A673 (cell line): ENCODE measurements at regions not wholly inside any gene's neighbourhood (a gene's known extent, or its start where the extent isn't known, plus 50 kb on each side); places are given as distances from the start of the nearest gene placed in this dataset.

Experiments used
- BruUV-seq: library from RNA; stranded (reverse); fragments of 400-500 nt; replicated peaks from 2 replicates; lab custom pipeline; 2021; lab: Mats Ljungman, UMichigan
- CTCF ChIA-PET: fragments of 300-600 bp; sonication (Branson Sonifier 250); formaldehyde crosslinking; loops from one replicate; lab custom pipeline; 2022; ENCODE audit warnings: antibody characterized with exemption; lab: Charles Lee
- POLR2A ChIA-PET: fragments of 300-600 bp; sonication (Branson Sonifier 250); formaldehyde crosslinking; loops from one replicate; lab custom pipeline; 2022; ENCODE audit warnings: antibody characterized with exemption; ENCODE audit not compliant: low non-redundant PET; lab: Charles Lee
- DNase-seq: peaks from one replicate; pipeline ENCODE4 v3.0.0-alpha.2; 2015; ENCODE audit warnings: low spot score
- H3K27ac ChIP-seq: fragments of 200-600 bp; sonication (generic); 2 replicates; pipeline ENCODE4 v1.5.1; 2016; ENCODE audit warnings: mixed run types, low read depth, mild to moderate bottlenecking, mixed read lengths, antibody characterized with exemption, low read length; ENCODE audit not compliant: poor library complexity, severe bottlenecking
- H3K27me3 ChIP-seq: fragments of 200-600 bp; sonication (generic); replicated peaks from 2 replicates; pipeline ENCODE4 v1.6.1; 2017; ENCODE audit warnings: mixed run types, low read depth, mild to moderate bottlenecking, mixed read lengths, antibody characterized with exemption, low read length; ENCODE audit not compliant: insufficient read depth, poor library complexity
- H3K36me3 ChIP-seq: fragments of 200-600 bp; sonication (generic); 2 replicates; pipeline ENCODE4 v1.6.1; 2016; ENCODE audit warnings: mixed run types, mild to moderate bottlenecking, mixed read lengths, antibody characterized with exemption, low read length; ENCODE audit not compliant: insufficient read depth, poor library complexity, severe bottlenecking
- H3K4me1 ChIP-seq: fragments of 200-600 bp; sonication (generic); 2 replicates; pipeline ENCODE4 v1.6.1; 2017; ENCODE audit warnings: mixed run types, mild to moderate bottlenecking, mixed read lengths, antibody characterized with exemption, low read length; ENCODE audit not compliant: insufficient read depth, poor library complexity, severe bottlenecking
- H3K4me3 ChIP-seq: fragments of 200-600 bp; sonication (generic); 2 replicates; pipeline ENCODE4 v1.5.1; 2016; ENCODE audit warnings: low read depth, mixed run types, mild to moderate bottlenecking, mixed read lengths, low read length; ENCODE audit not compliant: poor library complexity, severe bottlenecking
- H3K9me3 ChIP-seq: fragments of 200-600 bp; sonication (generic); 2 replicates; pipeline ENCODE4 v1.6.1; 2016; ENCODE audit warnings: mixed run types, low read depth, mild to moderate bottlenecking, mixed read lengths, antibody characterized with exemption, low read length; ENCODE audit not compliant: poor library complexity, severe bottlenecking
- CTCF ChIP-seq: fragments of 300-800, 200-600 bp; sonication (generic); conservative IDR thresholded peaks from 2 replicates; pipeline ENCODE4 v1.5.1; 2017; ENCODE audit warnings: low read depth, mild to moderate bottlenecking, antibody characterized with exemption, low read length, moderate library complexity, mixed read lengths
- EZH2 ChIP-seq: fragments of 200-600 bp; sonication (generic); IDR thresholded peaks from 2 replicates; pipeline ENCODE4 v1.6.1; 2017; ENCODE audit warnings: borderline replicate concordance, low read depth, mild to moderate bottlenecking, mixed read lengths, antibody characterized with exemption, low read length; ENCODE audit not compliant: poor library complexity, severe bottlenecking
- intact Hi-C: fragments of 100-400 bp; cut with micrococcal nuclease; formaldehyde crosslinking; loops from one replicate; pipeline ENCODE4 v1.10.0; 2022; ENCODE audit not compliant: unreplicated experiment

GRCh38 chr11:29750392-29750791, 266.4 kb downstream of the KCNA4 start:
- ChIA-PET CTCF (no interaction called here), POLR2A (no interaction called here)
- no peak overlapping the region for H3K4me3 ChIP-seq
- H3K9me3 ChIP-seq, result peaks cover 19% of the 10 kb centered on the region
- H3K36me3 ChIP-seq, result no peaks in the 10 kb centered on the region
- no peak for DNase-seq
- H3K4me1 ChIP-seq, result no peaks in the 10 kb centered on the region
- H3K27me3 ChIP-seq, result no peaks in the 10 kb centered on the region
- H3K27ac ChIP-seq, result no peak overlapping the region
- TF ChIP-seq CTCF, result no peak
- TF ChIP-seq EZH2, result no peak
- intact Hi-C loops, result no loop called here
- no TSS peak for BruUV-seq

GRCh38 chr11:29734287-29734686, 282.5 kb downstream of the KCNA4 start:
- no peak for DNase-seq
- BruUV-seq, result no TSS peak
- intact Hi-C loops, result no loop called here
- peaks cover 24% of the 10 kb centered on the region for H3K9me3 ChIP-seq
- ChIA-PET CTCF (no interaction called here), POLR2A (no interaction called here)
- no peaks in the 10 kb centered on the region for H3K4me1 ChIP-seq
- no peaks in the 10 kb centered on the region for H3K27me3 ChIP-seq
- no peak overlapping the region for H3K4me3 ChIP-seq
- TF ChIP-seq EZH2 (no peak), CTCF (no peak)
- no peak overlapping the region for H3K27ac ChIP-seq
- H3K36me3 ChIP-seq, result no peaks in the 10 kb centered on the region

DNA sequence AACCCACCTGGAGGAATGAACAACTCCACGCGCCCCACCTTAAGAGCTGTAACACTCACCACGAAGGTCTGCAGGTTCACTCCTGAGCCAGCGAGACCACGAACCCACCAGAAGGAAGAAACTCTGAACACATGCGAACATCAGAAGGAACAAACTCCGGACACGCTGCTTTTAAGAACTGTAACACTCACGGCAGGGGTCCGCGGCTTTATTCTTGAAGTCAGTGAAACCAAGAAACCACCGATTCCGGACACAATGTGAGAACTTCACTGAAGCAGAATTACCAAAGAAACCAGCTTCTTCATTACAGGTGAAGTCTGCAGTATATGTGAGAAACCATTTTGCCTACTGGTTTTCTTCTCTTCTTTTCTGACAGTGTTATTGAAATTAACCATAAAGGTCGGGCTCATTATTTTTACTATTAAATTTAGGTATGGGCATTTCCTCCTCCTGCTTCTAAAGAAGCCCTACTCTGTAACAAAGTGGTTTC, 303.0 kb downstream of the KCNA4 start:
- ChIA-PET CTCF (no interaction called here), POLR2A (no interaction called here)
- no peaks in the 10 kb centered on the region for H3K4me1 ChIP-seq
- H3K9me3 ChIP-seq, result peaks cover 45% of the 10 kb centered on the region
- H3K27ac ChIP-seq, result no peak overlapping the region
- intact Hi-C loops, result no loop called here
- no TSS peak for BruUV-seq
- no peak overlapping the region for H3K4me3 ChIP-seq
- no peaks in the 10 kb centered on the region for H3K27me3 ChIP-seq
- no peaks in the 10 kb centered on the region for H3K36me3 ChIP-seq
- DNase-seq, result no peak
- TF ChIP-seq CTCF, result no peak
- no peak for TF ChIP-seq EZH2
